Thyroid gland (tissue), 4 donors: ENCODE measurements at regions not wholly inside any gene's neighbourhood (a gene's known extent, or its start where the extent isn't known, plus 50 kb on each side); places are given as distances from the start of the nearest gene placed in this dataset.

Source experiments
- DNase-seq, 2 donors: peaks; one replicate each; pipeline ENCODE4 v3.0.0-alpha.2; 2019
- H3K27ac ChIP-seq, 3 donors: fragments of 200-600 bp; sonication (generic); 1 replicate in 2 of 3; 2 replicates in 1 of 3; pipeline ENCODE4 v1.5.1; 2016 to 2019; ENCODE audit warnings: mild to moderate bottlenecking in 1 of 3, moderate library complexity in 1 of 3
- H3K27me3 ChIP-seq: fragments of 200-600 bp; sonication (generic); one replicate; pipeline ENCODE4 v1.5.1; 2019
- H3K36me3 ChIP-seq, 2 donors: fragments of 200-600 bp; sonication (generic); one replicate each; pipeline ENCODE4 v1.5.1; 2016 to 2019
- H3K4me1 ChIP-seq, 2 donors: fragments of 200-600 bp; sonication (generic); one replicate each; pipeline ENCODE4 v1.5.1; 2017 to 2019
- H3K4me3 ChIP-seq, 3 donors: fragments of 200-600 bp; sonication (generic); replicated peaks in 1 of 3; 1 replicate in 2 of 3; 2 replicates in 1 of 3; pipeline ENCODE4 v1.5.1; 2016; ENCODE audit warnings: mild to moderate bottlenecking in 1 of 3
- H3K9me3 ChIP-seq: fragments of 200-600 bp; sonication (generic); one replicate; pipeline ENCODE4 v1.5.1; 2017
- CTCF ChIP-seq, 6 experiments: fragments of 200-600 bp in 3 of 6; fragments of 450-650 bp in 3 of 6; sonication (generic) in 3 of 6; IDR thresholded peaks; one replicate each; pipeline ENCODE4 v1.5.1; 2016 to 2019; ENCODE audit warnings: antibody characterized with exemption in 6 of 6, mild to moderate bottlenecking in 2 of 6, inconsistent platforms in 1 of 6, moderate library complexity in 1 of 6
- POLR2A ChIP-seq, 2 donors: fragments of 450-650 bp; IDR thresholded peaks; one replicate each; pipeline ENCODE4 v1.6.1; 2017; ENCODE audit warnings: antibody characterized with exemption in 2 of 2, mild to moderate bottlenecking in 2 of 2, moderate library complexity in 1 of 2
- WGBS, 2 donors: methylation state at CpG; one replicate each; pipeline ENCODE4 v1.1.5; 2017; 5-methylcytosine and 5-hydroxymethylcytosine counted together
- intact Hi-C: fragments of 100-400 bp; cut with DNase I; formaldehyde crosslinking; loops from one replicate; pipeline ENCODE4 v1.15.1; 2023

- Histone ChIP-seq H3K27ac (no peak overlapping the region), H3K9me3 (no peaks in the 10 kb centered on the region), H3K27me3 (no peaks in the 10 kb centered on the region), H3K36me3 (no peaks in the 10 kb centered on the region), H3K4me1 (no peaks in the 10 kb centered on the region), H3K4me3 (no peak overlapping the region)
- intact Hi-C loops: no loop called here
- WGBS, 2 donors: 56 to 58% methylated on average over 1 of the region's 1 CpG
- TF ChIP-seq POLR2A (IDR thresholded peaks at IDR 0.05) (no peak), CTCF (IDR thresholded peaks at IDR 0.05) (no peak)
- DNase-seq: no peak
These were observed 594.6 kb downstream of the DOK5 start for GRCh38 chr20:55070001-55070400.

DNA sequence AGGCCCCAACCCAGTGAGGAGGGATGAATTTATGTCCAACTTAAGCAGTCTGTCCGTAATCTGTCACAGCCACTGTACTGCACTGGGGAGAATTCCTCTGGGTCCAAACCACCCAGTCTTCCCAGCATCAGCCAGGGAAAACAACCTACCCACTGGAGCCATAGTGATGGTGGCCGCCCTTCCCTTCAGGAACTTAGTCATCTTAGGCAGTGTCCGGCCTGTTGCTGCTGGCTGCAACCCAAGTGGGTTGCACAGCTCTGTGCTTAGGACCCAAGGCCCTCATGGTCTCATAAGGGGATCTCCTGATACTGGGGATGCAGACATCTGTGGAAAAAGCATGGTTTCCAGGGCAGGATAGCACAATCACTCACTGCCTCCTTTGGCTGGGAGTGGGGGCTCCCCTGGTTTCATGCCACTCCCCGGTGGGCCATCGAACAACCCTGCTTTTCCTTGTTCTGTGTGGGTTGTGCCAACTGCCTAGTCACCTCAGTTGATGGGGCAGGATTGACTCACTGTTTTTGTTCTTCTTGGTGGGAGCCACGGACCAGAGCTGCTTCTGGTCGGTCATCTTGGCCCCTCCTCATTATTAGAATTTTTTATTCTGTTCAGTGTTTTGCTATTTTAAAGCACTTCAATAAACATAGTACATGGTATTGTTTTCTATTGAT, 591.9 kb downstream of the DOK5 start:
- Histone ChIP-seq H3K9me3 (no peaks in the 10 kb centered on the region), H3K4me1 (no peaks in the 10 kb centered on the region), H3K27ac (no peak overlapping the region), H3K36me3 (no peaks in the 10 kb centered on the region), H3K4me3 (no peak overlapping the region), H3K27me3 (no peaks in the 10 kb centered on the region)
- TF ChIP-seq POLR2A (IDR thresholded peaks at IDR 0.05) (no peak), CTCF (IDR thresholded peaks at IDR 0.05) (no peak)
- WGBS, 2 donors: 83 to 85% methylated on average over 7 of the region's 7 CpGs
- intact Hi-C loops: no loop called here
- no peak for DNase-seq

DNA sequence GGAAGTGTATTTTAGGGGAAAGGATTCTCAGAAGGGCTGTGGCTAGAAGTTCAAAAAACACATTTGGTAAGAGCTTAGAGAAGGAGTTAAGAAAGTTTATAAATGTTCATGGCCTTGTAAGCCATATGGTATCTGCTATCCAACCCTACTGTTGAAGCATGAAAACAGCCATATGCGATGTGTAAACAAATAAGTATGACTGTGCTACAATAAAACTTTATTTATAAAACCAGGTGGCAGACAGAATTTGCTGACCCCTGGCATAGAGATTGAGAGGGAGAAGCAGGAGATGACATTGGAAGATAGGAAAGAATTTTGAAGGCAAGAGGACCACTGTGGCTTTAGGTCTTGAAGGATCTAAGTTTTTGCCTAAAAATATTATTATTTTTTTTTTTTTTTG, 583.5 kb downstream of the DOK5 start:
- H3K9me3 ChIP-seq: no peaks in the 10 kb centered on the region
- no peaks in the 10 kb centered on the region for H3K27me3 ChIP-seq
- no peak overlapping the region for H3K4me3 ChIP-seq
- no peaks in the 10 kb centered on the region for H3K36me3 ChIP-seq
- no peaks in the 10 kb centered on the region for H3K4me1 ChIP-seq
- H3K27ac ChIP-seq: no peak overlapping the region
- WGBS, 2 donors: 95 to 98% methylated on average over 1 of the region's 1 CpG
- no peak for DNase-seq
- intact Hi-C loops: no loop called here
- TF ChIP-seq POLR2A (IDR thresholded peaks at IDR 0.05): no peak
- no peak for TF ChIP-seq CTCF (IDR thresholded peaks at IDR 0.05)

DNA sequence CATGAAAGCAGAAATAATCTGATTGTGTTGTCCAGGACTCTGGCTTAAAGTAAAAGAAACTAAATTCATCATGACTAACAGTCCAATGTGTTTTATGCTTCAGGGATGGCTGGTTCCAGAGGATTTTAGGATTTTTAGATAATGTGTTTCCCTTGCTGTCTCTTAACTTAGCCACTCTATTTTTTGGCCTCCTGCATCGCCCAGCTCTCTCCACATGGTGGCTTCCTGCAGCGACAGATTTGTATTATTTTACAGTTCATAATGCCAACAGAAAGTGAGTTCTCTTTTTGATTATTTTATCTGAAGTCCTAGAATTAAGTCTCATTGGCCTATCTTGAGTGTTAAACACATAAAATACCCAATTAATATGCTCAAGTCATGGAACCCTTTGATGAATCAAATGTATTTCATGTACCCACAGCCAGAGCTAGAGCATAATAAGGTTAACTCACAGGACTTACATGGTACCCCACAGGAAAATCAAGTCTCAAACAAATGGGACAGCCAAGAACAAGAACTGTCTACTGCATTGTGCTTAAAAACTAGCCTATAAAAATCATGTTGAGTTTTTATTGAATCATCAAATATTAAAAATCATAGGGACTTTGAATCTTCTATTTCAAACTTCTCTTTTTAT, 582.5 kb downstream of the DOK5 start:
- TF ChIP-seq CTCF (IDR thresholded peaks at IDR 0.05) (no peak), POLR2A (IDR thresholded peaks at IDR 0.05) (no peak)
- Histone ChIP-seq H3K4me3 (no peak overlapping the region), H3K9me3 (no peaks in the 10 kb centered on the region), H3K4me1 (no peaks in the 10 kb centered on the region), H3K27ac (no peak overlapping the region), H3K27me3 (no peaks in the 10 kb centered on the region), H3K36me3 (no peaks in the 10 kb centered on the region)
- 42 to 51% methylated on average over 2 of the region's 2 CpGs for WGBS, 2 donors
- no peak for DNase-seq
- intact Hi-C loops: no loop called here

DNA sequence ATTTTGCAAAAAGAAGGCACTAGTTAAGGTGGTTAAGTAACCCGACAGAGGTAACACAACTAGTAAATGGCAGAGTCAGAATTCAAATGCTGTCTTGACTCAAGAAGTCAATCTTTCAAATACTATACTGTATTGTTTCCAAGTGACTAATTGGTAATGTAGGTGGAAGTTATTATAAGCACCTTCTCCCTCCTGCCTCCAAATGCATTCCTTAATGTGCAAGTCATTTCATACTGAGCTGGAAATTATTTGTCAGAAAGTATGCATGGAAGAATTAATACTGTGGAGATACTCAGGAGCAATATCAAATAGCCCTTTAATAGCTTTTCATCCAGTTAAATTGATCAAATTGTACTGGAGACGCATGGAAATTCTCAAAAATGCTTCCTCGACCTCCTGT, 579.1 kb downstream of the DOK5 start:
- no peak overlapping the region for H3K4me3 ChIP-seq
- no peak overlapping the region for H3K27ac ChIP-seq
- no peaks in the 10 kb centered on the region for H3K36me3 ChIP-seq
- no peak for DNase-seq
- no peaks in the 10 kb centered on the region for H3K4me1 ChIP-seq
- 83 to 85% methylated on average over 3 of the region's 3 CpGs for WGBS, 2 donors
- intact Hi-C loops: no loop called here
- H3K9me3 ChIP-seq: no peaks in the 10 kb centered on the region
- no peaks in the 10 kb centered on the region for H3K27me3 ChIP-seq
- TF ChIP-seq CTCF (IDR thresholded peaks at IDR 0.05): no peak
